ENCODE measurements at regions not wholly inside any gene's neighbourhood (a gene's known extent, or its start where the extent isn't known, plus 50 kb on each side); places are given as distances from the start of the nearest gene placed in this dataset.

- Histone ChIP-seq H3K36me3 (ENCODE audit: control insufficient read depth in 2 of 2, insufficient read depth in 2 of 2, low read length in 2 of 2) (no peaks in the 10 kb centered on the region), H3K4me1 (ENCODE audit: control insufficient read depth, insufficient read depth, low read length) (no peaks in the 10 kb centered on the region), H3K27ac (ENCODE audit: low read length) (no peak overlapping the region), H3K9me3 (ENCODE audit: control insufficient read depth in 2 of 2, low read length in 2 of 2) (peaks cover 4 to 7% of the 10 kb centered on the region in 2 donors), H3K9ac (ENCODE audit: low read length in 2 of 2) (no peak overlapping the region), H3K4me3 (ENCODE audit: low read length in 2 of 2) (no peak overlapping the region), H3K27me3 (ENCODE audit: control insufficient read depth in 1 of 2, insufficient read depth in 2 of 2, low read length in 2 of 2) (no peaks in the 10 kb centered on the region)
Observed at GRCh38 chr4:154049457-154050181, 260.7 kb upstream of the SFRP2 start.

- Histone ChIP-seq H3K4me1 (ENCODE audit: control insufficient read depth, insufficient read depth, low read length) (no peaks in the 10 kb centered on the region), H3K9me3 (ENCODE audit: control insufficient read depth in 2 of 2, low read length in 2 of 2) (peaks cover 0 to 7% of the 10 kb centered on the region in 2 donors), H3K36me3 (ENCODE audit: control insufficient read depth in 2 of 2, insufficient read depth in 2 of 2, low read length in 2 of 2) (no peaks in the 10 kb centered on the region), H3K9ac (ENCODE audit: low read length in 2 of 2) (no peak overlapping the region), H3K4me3 (ENCODE audit: low read length in 2 of 2) (no peak overlapping the region), H3K27me3 (ENCODE audit: control insufficient read depth in 1 of 2, insufficient read depth in 2 of 2, low read length in 2 of 2) (no peaks in the 10 kb centered on the region), H3K27ac (ENCODE audit: low read length) (no peak overlapping the region)
Observed at GRCh38 chr4:154047733-154048132, 258.9 kb upstream of the SFRP2 start.

- Histone ChIP-seq H3K27me3 (ENCODE audit: control insufficient read depth in 1 of 2, insufficient read depth in 2 of 2, low read length in 2 of 2) (no peaks in the 10 kb centered on the region), H3K9ac (ENCODE audit: low read length in 2 of 2) (no peak overlapping the region), H3K27ac (ENCODE audit: low read length) (no peak overlapping the region), H3K4me3 (ENCODE audit: low read length in 2 of 2) (no peak overlapping the region), H3K4me1 (ENCODE audit: control insufficient read depth, insufficient read depth, low read length) (no peaks in the 10 kb centered on the region), H3K36me3 (ENCODE audit: control insufficient read depth in 2 of 2, insufficient read depth in 2 of 2, low read length in 2 of 2) (no peaks in the 10 kb centered on the region), H3K9me3 (ENCODE audit: control insufficient read depth in 2 of 2, low read length in 2 of 2) (peaks cover 0 to 7% of the 10 kb centered on the region in 2 donors)
Observed at GRCh38 chr4:154044742-154045485, 256.0 kb upstream of the SFRP2 start.

- Histone ChIP-seq H3K4me1 (ENCODE audit: control insufficient read depth, insufficient read depth, low read length) (no peaks in the 10 kb centered on the region), H3K36me3 (ENCODE audit: control insufficient read depth in 2 of 2, insufficient read depth in 2 of 2, low read length in 2 of 2) (no peaks in the 10 kb centered on the region), H3K27ac (ENCODE audit: low read length) (no peak overlapping the region), H3K9me3 (ENCODE audit: control insufficient read depth in 2 of 2, low read length in 2 of 2) (peaks cover 0 to 7% of the 10 kb centered on the region in 2 donors), H3K9ac (ENCODE audit: low read length in 2 of 2) (no peak overlapping the region), H3K4me3 (ENCODE audit: low read length in 2 of 2) (no peak overlapping the region), H3K27me3 (ENCODE audit: control insufficient read depth in 1 of 2, insufficient read depth in 2 of 2, low read length in 2 of 2) (no peaks in the 10 kb centered on the region)
Observed at GRCh38 chr4:154044108-154044531, 255.2 kb upstream of the SFRP2 start.

GRCh38 chr4:154041640-154042039 lies 252.8 kb upstream of the SFRP2 start:
- no peak overlapping the region for H3K27ac ChIP-seq (ENCODE audit: low read length)
- no peak overlapping the region for H3K4me3 ChIP-seq (ENCODE audit: low read length in 2 of 2)
- no peaks in the 10 kb centered on the region for H3K27me3 ChIP-seq (ENCODE audit: control insufficient read depth in 1 of 2, insufficient read depth in 2 of 2, low read length in 2 of 2)
- no peaks in the 10 kb centered on the region for H3K4me1 ChIP-seq (ENCODE audit: control insufficient read depth, insufficient read depth, low read length)
- H3K9me3 ChIP-seq (ENCODE audit: control insufficient read depth in 2 of 2, low read length in 2 of 2), result no peaks in the 10 kb centered on the region
- H3K9ac ChIP-seq (ENCODE audit: low read length in 2 of 2), result no peak overlapping the region
- no peaks in the 10 kb centered on the region for H3K36me3 ChIP-seq (ENCODE audit: control insufficient read depth in 2 of 2, insufficient read depth in 2 of 2, low read length in 2 of 2)

- H3K27ac ChIP-seq (ENCODE audit: low read length), result no peak overlapping the region
- H3K9me3 ChIP-seq (ENCODE audit: control insufficient read depth in 2 of 2, low read length in 2 of 2), result no peaks in the 10 kb centered on the region
- H3K4me1 ChIP-seq (ENCODE audit: control insufficient read depth, insufficient read depth, low read length), result no peaks in the 10 kb centered on the region
- H3K36me3 ChIP-seq (ENCODE audit: control insufficient read depth in 2 of 2, insufficient read depth in 2 of 2, low read length in 2 of 2), result no peaks in the 10 kb centered on the region
- no peak overlapping the region for H3K9ac ChIP-seq (ENCODE audit: low read length in 2 of 2)
- H3K27me3 ChIP-seq (ENCODE audit: control insufficient read depth in 1 of 2, insufficient read depth in 2 of 2, low read length in 2 of 2), result no peaks in the 10 kb centered on the region
- H3K4me3 ChIP-seq (ENCODE audit: low read length in 2 of 2), result no peak overlapping the region
Observed at GRCh38 chr4:154039435-154040343, 250.8 kb upstream of the SFRP2 start.

- no peak overlapping the region for H3K4me3 ChIP-seq (ENCODE audit: low read length in 2 of 2)
- H3K4me1 ChIP-seq (ENCODE audit: control insufficient read depth, insufficient read depth, low read length), result no peaks in the 10 kb centered on the region
- no peaks in the 10 kb centered on the region for H3K36me3 ChIP-seq (ENCODE audit: control insufficient read depth in 2 of 2, insufficient read depth in 2 of 2, low read length in 2 of 2)
- H3K9ac ChIP-seq (ENCODE audit: low read length in 2 of 2), result no peak overlapping the region
- no peaks in the 10 kb centered on the region for H3K27me3 ChIP-seq (ENCODE audit: control insufficient read depth in 1 of 2, insufficient read depth in 2 of 2, low read length in 2 of 2)
- no peak overlapping the region for H3K27ac ChIP-seq (ENCODE audit: low read length)
- H3K9me3 ChIP-seq (ENCODE audit: control insufficient read depth in 2 of 2, low read length in 2 of 2), result no peaks in the 10 kb centered on the region
Observed at GRCh38 chr4:154036856-154037255, 248.0 kb upstream of the SFRP2 start.

GRCh38 chr4:154035341-154035740 lies 246.5 kb upstream of the SFRP2 start:
- Histone ChIP-seq H3K4me1 (ENCODE audit: control insufficient read depth, insufficient read depth, low read length) (no peaks in the 10 kb centered on the region), H3K27me3 (ENCODE audit: control insufficient read depth in 1 of 2, insufficient read depth in 2 of 2, low read length in 2 of 2) (no peaks in the 10 kb centered on the region), H3K9ac (ENCODE audit: low read length in 2 of 2) (no peak overlapping the region), H3K4me3 (ENCODE audit: low read length in 2 of 2) (no peak overlapping the region), H3K9me3 (ENCODE audit: control insufficient read depth in 2 of 2, low read length in 2 of 2) (no peaks in the 10 kb centered on the region), H3K36me3 (ENCODE audit: control insufficient read depth in 2 of 2, insufficient read depth in 2 of 2, low read length in 2 of 2) (no peaks in the 10 kb centered on the region), H3K27ac (ENCODE audit: low read length) (no peak overlapping the region)

- H3K4me1 ChIP-seq (ENCODE audit: control insufficient read depth, insufficient read depth, low read length), result no peaks in the 10 kb centered on the region
- H3K9ac ChIP-seq (ENCODE audit: low read length in 2 of 2), result no peak overlapping the region
- H3K9me3 ChIP-seq (ENCODE audit: control insufficient read depth in 2 of 2, low read length in 2 of 2), result no peaks in the 10 kb centered on the region
- H3K27ac ChIP-seq (ENCODE audit: low read length), result no peak overlapping the region
- H3K27me3 ChIP-seq (ENCODE audit: control insufficient read depth in 1 of 2, insufficient read depth in 2 of 2, low read length in 2 of 2), result no peaks in the 10 kb centered on the region
- no peaks in the 10 kb centered on the region for H3K36me3 ChIP-seq (ENCODE audit: control insufficient read depth in 2 of 2, insufficient read depth in 2 of 2, low read length in 2 of 2)
- no peak overlapping the region for H3K4me3 ChIP-seq (ENCODE audit: low read length in 2 of 2)
Observed at GRCh38 chr4:154033921-154034320, 245.0 kb upstream of the SFRP2 start.

GRCh38 chr4:154032914-154033313 lies 244.0 kb upstream of the SFRP2 start:
- Histone ChIP-seq H3K4me3 (ENCODE audit: low read length in 2 of 2) (no peak overlapping the region), H3K9me3 (ENCODE audit: control insufficient read depth in 2 of 2, low read length in 2 of 2) (no peaks in the 10 kb centered on the region), H3K27me3 (ENCODE audit: control insufficient read depth in 1 of 2, insufficient read depth in 2 of 2, low read length in 2 of 2) (no peaks in the 10 kb centered on the region), H3K4me1 (ENCODE audit: control insufficient read depth, insufficient read depth, low read length) (no peaks in the 10 kb centered on the region), H3K27ac (ENCODE audit: low read length) (no peak overlapping the region), H3K9ac (ENCODE audit: low read length in 2 of 2) (no peak overlapping the region), H3K36me3 (ENCODE audit: control insufficient read depth in 2 of 2, insufficient read depth in 2 of 2, low read length in 2 of 2) (no peaks in the 10 kb centered on the region)
